T-helper 17 cell (primary cell): ENCODE measurements at regions not wholly inside any gene's neighbourhood (a gene's known extent, or its start where the extent isn't known, plus 50 kb on each side); places are given as distances from the start of the nearest gene placed in this dataset.
"Not testable (repeated sequence)": the region's sequence is repeated elsewhere in the genome, so short reads cannot be mapped to it uniquely, and the experiment has no call there.

Experiments used
- ATAC-seq: fragments of 150-1000 bp; cut with Tn5 transposase; 2 replicates; pipeline ENCODE4 v1.10.0; 2021; ENCODE audit warnings: mild to moderate bottlenecking, moderate library complexity
- DNase-seq, 3 donors: peaks; one replicate each; pipeline versions ENCODE4 v3.0.0 to v3.0.0-alpha.2; 2020 to 2021
- H3K9me3 ChIP-seq: one replicate; pipeline ENCODE4 v1.7.0; 2013; ENCODE audit warnings: low read length, mild to moderate bottlenecking; ENCODE audit not compliant: control insufficient read depth, poor library complexity, severe bottlenecking
- H3K27ac Mint-ChIP-seq: one replicate; pipeline ENCODE4 v1.8.0; 2022; ENCODE audit warnings: mild to moderate bottlenecking, moderate library complexity, mixed read lengths
- H3K27me3 Mint-ChIP-seq: one replicate; pipeline ENCODE4 v1.8.0; 2022; ENCODE audit warnings: mixed read lengths
- H3K36me3 Mint-ChIP-seq: one replicate; pipeline ENCODE4 v1.8.0; 2022; ENCODE audit warnings: low read depth, mixed read lengths
- H3K4me1 Mint-ChIP-seq: one replicate; pipeline ENCODE4 v1.8.0; 2022; ENCODE audit warnings: mild to moderate bottlenecking, mixed read lengths
- H3K4me3 Mint-ChIP-seq: one replicate; pipeline ENCODE4 v1.8.0; 2022; ENCODE audit warnings: mild to moderate bottlenecking, moderate library complexity, mixed read lengths

DNA sequence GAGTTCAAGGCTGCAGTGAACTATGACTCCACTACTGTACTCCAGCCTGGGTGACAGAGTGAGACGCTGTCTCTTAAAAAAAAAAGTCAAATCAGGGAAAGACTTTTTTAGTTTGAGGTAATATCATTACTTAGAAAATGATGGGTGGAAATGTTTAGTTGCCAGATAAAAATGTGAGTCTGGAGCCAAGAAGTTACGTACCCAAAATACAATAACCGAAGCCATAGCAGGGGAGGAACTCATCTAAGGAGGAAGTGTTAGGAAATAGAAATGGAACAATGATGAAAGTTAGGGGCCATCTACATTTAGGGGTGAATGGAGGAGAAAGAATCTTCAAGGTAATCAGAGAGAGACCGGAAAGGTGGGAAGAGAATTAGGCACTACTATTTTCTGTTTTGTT, 98.8 kb downstream of the DACT1 start:
- ATAC-seq, result no peak
- no peaks in the 10 kb centered on the region for H3K9me3 ChIP-seq
- Mint-ChIP-seq H3K27me3 (peaks cover 29% of the 10 kb centered on the region), H3K4me1 (no peaks in the 10 kb centered on the region), H3K36me3 (no peaks in the 10 kb centered on the region), H3K27ac (no peak overlapping the region), H3K4me3 (no peak overlapping the region)
- DNase-seq, result no peak

- Mint-ChIP-seq H3K36me3 (no peaks in the 10 kb centered on the region), H3K27me3 (peaks cover 35% of the 10 kb centered on the region), H3K27ac (no peak overlapping the region), H3K4me1 (no peaks in the 10 kb centered on the region), H3K4me3 (no peak overlapping the region)
- DNase-seq, result no peak
- no peak for ATAC-seq
- no peaks in the 10 kb centered on the region for H3K9me3 ChIP-seq
These were observed 99.7 kb downstream of the DACT1 start for GRCh38 chr14:58737511-58737910.

DNA sequence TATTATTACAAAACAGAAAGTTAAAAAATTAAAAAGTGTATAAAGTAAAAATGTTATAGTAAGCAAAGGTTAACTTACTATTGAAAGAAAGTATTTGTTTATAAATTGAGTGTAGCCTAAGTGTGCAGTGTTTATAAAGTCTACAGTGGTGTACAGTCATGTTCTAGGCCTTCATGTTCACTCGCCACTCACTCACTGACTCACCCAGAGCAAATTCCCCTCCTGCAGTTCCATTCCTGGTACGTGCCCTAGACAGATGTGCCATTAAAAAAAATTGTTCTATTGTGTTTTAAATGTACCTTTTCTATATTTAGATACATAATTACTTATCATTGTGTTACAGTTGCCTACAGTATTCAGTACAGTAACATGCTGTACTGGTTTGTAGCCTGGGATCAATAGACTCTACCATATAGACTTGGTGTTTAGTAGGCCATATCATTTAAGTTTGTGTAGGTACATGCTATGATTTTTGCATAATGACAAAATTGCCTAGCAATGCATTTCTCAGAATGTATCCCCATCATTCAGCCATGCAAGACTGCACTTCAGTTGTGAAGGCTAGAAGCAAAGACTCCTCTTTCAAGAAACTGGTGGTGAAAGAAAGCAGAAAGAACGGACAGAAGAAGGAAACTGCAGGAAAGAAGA, 100.6 kb downstream of the DACT1 start:
- no peaks in the 10 kb centered on the region for H3K9me3 ChIP-seq
- ATAC-seq, result no peak
- no peaks in the 10 kb centered on the region for H3K4me1 Mint-ChIP-seq
- no peak overlapping the region for H3K27ac Mint-ChIP-seq
- H3K36me3 Mint-ChIP-seq, result no peaks in the 10 kb centered on the region
- H3K4me3 Mint-ChIP-seq, result no peak overlapping the region
- H3K27me3 Mint-ChIP-seq, result peaks cover 30% of the 10 kb centered on the region
- no peak for DNase-seq

DNA sequence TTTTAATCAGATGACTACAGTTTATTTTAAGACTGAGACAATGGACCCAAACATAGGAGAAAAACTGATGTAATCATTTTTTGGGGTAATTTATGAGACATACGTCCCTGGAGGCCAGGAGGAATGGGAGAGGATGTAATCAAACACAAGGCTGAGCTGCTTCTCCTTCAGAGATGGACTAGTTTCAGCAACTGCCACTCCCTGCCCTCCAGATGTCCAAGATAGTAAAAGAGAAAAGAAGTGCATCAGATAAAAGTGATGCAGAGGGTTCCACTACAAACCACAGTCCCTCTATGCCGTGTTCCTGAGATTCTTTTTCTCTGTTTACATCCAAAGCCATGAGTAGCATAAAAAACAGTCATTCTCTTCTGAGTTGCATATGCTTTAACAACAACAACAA, 101.1 kb downstream of the DACT1 start:
- DNase-seq, result no peak
- Mint-ChIP-seq H3K27me3 (peaks cover 24% of the 10 kb centered on the region), H3K4me3 (no peak overlapping the region), H3K4me1 (no peaks in the 10 kb centered on the region), H3K27ac (no peak overlapping the region), H3K36me3 (no peaks in the 10 kb centered on the region)
- no peaks in the 10 kb centered on the region for H3K9me3 ChIP-seq
- ATAC-seq, result no peak

- Mint-ChIP-seq H3K4me3 (no peak overlapping the region), H3K27ac (no peak overlapping the region), H3K36me3 (no peaks in the 10 kb centered on the region), H3K27me3 (peaks cover 24% of the 10 kb centered on the region), H3K4me1 (no peaks in the 10 kb centered on the region)
- ATAC-seq (no peak), DNase-seq (no peak)
- H3K9me3 ChIP-seq, result no peaks in the 10 kb centered on the region
These were observed 101.9 kb downstream of the DACT1 start for GRCh38 chr14:58739674-58740073.

GRCh38 chr14:58740379-58740935, 102.7 kb downstream of the DACT1 start:
- Mint-ChIP-seq H3K4me3 (no peak overlapping the region), H3K27ac (no peak overlapping the region), H3K36me3 (no peaks in the 10 kb centered on the region), H3K27me3 (peaks cover 19% of the 10 kb centered on the region), H3K4me1 (no peaks in the 10 kb centered on the region)
- no peaks in the 10 kb centered on the region for H3K9me3 ChIP-seq
- DNase-seq (no peak), ATAC-seq (no peak)

DNA sequence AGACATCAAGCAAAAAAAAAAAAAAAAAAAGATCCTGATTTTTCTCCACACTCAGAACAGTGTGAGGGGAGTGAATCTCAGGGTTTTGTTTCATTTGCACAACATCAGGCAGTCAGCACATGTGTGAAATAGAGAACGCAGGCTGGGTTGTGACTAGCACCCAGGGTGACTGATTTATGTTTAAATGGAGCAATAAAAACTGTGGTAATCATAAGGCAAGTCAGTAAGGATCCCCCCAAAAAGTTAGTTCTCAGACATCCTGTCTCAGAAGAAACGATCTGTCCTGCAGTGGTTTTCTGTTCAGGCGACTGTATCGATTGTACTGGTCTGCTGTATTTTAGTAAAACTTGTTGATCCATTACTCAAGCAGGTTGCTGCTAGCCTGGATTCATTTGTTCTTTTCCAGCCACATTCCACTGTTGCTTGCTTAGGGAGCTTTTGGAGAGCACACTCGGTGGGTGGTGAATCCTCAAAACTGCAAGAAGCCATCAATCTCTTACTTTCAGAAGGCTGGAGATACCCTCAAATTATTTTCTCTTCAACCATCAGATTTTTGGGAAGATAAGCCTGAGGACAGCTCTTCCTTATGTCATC, 107.1 kb downstream of the DACT1 start:
- peaks cover 21% of the 10 kb centered on the region for H3K27me3 Mint-ChIP-seq
- no peak for ATAC-seq
- H3K27ac Mint-ChIP-seq, result no peak overlapping the region
- no peak for DNase-seq
- H3K4me1 Mint-ChIP-seq, result no peaks in the 10 kb centered on the region
- H3K4me3 Mint-ChIP-seq, result no peak overlapping the region
- no peaks in the 10 kb centered on the region for H3K9me3 ChIP-seq
- no peaks in the 10 kb centered on the region for H3K36me3 Mint-ChIP-seq

GRCh38 chr14:58746261-58746660, 108.5 kb downstream of the DACT1 start:
- Mint-ChIP-seq H3K36me3 (no peaks in the 10 kb centered on the region), H3K4me1 (peaks cover 3% of the 10 kb centered on the region), H3K27ac (no peak overlapping the region), H3K27me3 (peaks cover 17% of the 10 kb centered on the region), H3K4me3 (no peak overlapping the region)
- no peaks in the 10 kb centered on the region for H3K9me3 ChIP-seq
- ATAC-seq (no peak), DNase-seq (no peak)

- Mint-ChIP-seq H3K4me1 (peaks cover 3% of the 10 kb centered on the region), H3K4me3 (no peak overlapping the region), H3K27ac (no peak overlapping the region), H3K36me3 (no peaks in the 10 kb centered on the region), H3K27me3 (peaks cover 19% of the 10 kb centered on the region)
- DNase-seq (no peak), ATAC-seq (no peak)
- no peaks in the 10 kb centered on the region for H3K9me3 ChIP-seq
These were observed 108.9 kb downstream of the DACT1 start for GRCh38 chr14:58746701-58747100.

DNA sequence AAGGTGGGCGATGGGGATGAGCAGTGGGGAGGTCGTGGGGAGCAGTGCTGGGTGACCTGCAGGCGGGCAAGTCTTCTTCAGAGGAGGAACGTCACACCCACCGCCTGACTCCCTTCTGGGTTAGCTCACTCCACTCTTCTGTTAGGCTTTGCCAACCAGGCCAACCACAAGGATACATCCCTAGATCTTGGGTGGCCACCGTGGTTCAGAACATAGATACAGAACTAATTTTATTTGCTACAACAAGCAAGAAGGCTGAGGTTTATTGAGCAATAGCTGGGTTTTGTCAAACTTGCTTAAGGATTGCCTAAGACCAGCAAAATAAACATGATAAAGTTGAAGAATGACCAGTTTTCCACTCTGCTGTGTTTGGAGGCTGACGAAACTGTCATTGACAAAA, 109.4 kb downstream of the DACT1 start:
- no peak for DNase-seq
- H3K4me1 Mint-ChIP-seq, result peaks cover 5% of the 10 kb centered on the region
- ATAC-seq, result no peak

DNA sequence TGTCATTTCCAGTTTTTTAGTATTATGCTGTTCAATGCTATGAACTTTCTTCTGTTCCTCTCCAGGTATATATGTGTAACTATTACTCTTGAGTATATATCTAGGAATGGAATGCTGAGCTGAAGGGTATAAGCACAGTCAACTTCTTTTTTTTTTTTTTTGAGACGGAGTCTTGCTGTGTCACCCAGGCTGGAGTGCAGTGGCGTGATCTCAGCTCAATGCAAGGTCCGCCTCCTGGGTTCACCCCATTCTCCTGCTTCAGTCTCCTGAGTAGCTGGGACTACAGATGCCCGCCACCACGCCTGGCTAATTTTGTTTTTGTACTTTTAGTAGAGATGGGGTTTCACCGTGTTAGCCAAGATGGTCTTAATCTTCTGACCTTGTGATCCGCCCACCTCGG, 110.5 kb downstream of the DACT1 start:
- peaks cover 17% of the 10 kb centered on the region for H3K27me3 Mint-ChIP-seq
- H3K36me3 Mint-ChIP-seq, H3K9me3 ChIP-seq, DNase-seq, H3K4me3 Mint-ChIP-seq, H3K4me1 Mint-ChIP-seq, H3K27ac Mint-ChIP-seq, ATAC-seq: not testable (repeated sequence)

More for the DNA sequence above, 109.4 kb downstream of the DACT1 start:
- Mint-ChIP-seq H3K27me3 (peaks cover 21% of the 10 kb centered on the region), H3K27ac (no peak overlapping the region), H3K4me3 (no peak overlapping the region), H3K36me3 (no peaks in the 10 kb centered on the region)
- no peaks in the 10 kb centered on the region for H3K9me3 ChIP-seq

DNA sequence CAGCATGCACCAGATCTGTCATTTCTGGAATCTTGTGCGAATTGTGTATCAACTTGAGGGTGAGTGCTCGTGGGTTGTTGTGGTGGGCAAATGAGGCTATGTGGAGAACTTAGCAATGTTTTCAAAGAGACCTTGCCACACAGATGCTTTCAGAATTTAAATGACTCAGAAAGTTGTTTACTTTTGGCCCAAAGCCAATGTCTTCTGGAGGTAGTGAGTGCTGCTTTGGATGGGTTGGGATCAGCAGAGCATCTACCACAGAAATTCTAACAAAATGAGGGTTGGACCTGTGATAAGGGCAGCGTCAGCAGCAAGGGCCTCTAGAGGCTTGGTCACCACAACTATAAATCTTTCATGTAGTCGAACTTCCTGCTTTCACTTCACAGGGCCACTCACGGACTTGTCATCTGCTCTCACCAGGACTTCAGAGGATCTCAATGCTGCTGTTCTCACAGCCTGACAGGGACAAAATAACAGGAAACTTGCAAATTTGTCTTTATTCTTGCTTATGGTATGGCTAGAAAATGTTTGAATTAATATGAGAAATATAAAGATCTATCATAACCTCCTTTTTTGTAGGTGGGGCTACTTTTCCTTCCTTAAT, 111.4 kb downstream of the DACT1 start:
- peaks cover 5% of the 10 kb centered on the region for H3K4me1 Mint-ChIP-seq
- H3K4me3 Mint-ChIP-seq, result peak overlapping the region; percentile 16
- peaks cover 17% of the 10 kb centered on the region for H3K27me3 Mint-ChIP-seq
- no peaks in the 10 kb centered on the region for H3K9me3 ChIP-seq
- ATAC-seq (peak; percentile 40), DNase-seq (no peak)
- no peaks in the 10 kb centered on the region for H3K36me3 Mint-ChIP-seq
- no peak overlapping the region for H3K27ac Mint-ChIP-seq

DNA sequence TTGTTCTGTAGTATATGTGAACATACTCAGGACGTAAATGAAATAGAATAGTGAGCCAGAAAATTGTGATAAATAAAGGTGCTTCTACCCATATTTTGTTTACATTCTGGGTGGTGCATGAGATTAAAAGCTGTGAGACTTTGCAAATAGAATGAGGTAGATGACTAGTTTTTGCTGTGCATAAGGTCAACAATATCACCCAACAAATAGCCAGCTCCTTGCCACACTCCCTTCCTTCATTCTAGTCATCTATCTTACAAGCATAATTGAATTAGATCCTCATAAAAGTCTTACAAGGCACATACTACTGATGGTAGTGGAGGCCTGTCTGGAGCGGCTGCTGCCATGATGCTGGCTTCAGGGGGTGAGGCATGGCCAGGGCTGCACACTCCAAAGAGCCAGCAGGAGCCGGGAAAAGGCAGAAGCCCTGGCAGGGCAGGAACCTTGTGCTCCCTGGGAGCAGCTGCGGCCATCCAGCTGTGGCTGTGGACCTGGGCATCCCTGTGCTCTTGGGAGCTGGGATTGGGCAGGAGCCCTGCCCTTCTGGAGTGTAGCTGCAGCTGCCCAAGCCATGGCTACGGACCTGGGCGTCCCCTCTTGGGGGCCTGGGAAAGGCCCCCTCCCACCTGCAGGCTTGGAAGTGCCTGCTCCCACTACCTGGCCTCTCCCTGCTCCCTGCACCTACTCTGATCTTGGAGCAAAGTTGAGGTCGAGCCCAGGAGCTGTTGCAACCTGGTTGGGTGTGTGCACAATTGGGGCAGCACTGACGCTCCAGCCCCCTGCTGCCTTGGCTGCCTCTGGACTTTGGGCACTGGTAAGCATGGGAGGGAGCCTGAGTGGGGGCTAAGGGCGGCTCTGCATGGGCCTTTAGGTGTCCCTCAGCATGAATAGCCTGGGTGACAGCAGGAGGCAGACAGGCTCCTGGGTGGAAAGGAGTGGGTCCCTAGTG, 112.8 kb downstream of the DACT1 start:
- H3K4me1 Mint-ChIP-seq, result peaks cover 5% of the 10 kb centered on the region
- H3K9me3 ChIP-seq, result no peaks in the 10 kb centered on the region
- DNase-seq (no peak), ATAC-seq (no peak)
- H3K4me3 Mint-ChIP-seq, result no peak overlapping the region
- H3K27ac Mint-ChIP-seq, result no peak overlapping the region
- peaks cover 17% of the 10 kb centered on the region for H3K27me3 Mint-ChIP-seq
- H3K36me3 Mint-ChIP-seq, result no peaks in the 10 kb centered on the region
